OCI-LY1 (cell line): ENCODE measurements at regions not wholly inside any gene's neighbourhood (a gene's known extent, or its start where the extent isn't known, plus 50 kb on each side); places are given as distances from the start of the nearest gene placed in this dataset.
"Not testable (repeated sequence)": the region's sequence is repeated elsewhere in the genome, so short reads cannot be mapped to it uniquely, and the experiment has no call there.

ENCODE experiments used
- CTCF ChIP-seq: fragments of 200-600 bp; sonication (generic), shearing (Covaris generic); IDR thresholded peaks from 2 replicates; pipeline ENCODE4 v1.5.1; 2017; ENCODE audit warnings: mild to moderate bottlenecking, antibody characterized with exemption, low read length, moderate library complexity, mixed read lengths
- EZH2 ChIP-seq: fragments of 200-600 bp; sonication (generic), shearing (Covaris generic); IDR thresholded peaks from 2 replicates; pipeline ENCODE4 v1.8.0; 2017; ENCODE audit warnings: borderline replicate concordance, mixed run types, mild to moderate bottlenecking, antibody characterized with exemption, low read length, moderate library complexity, mixed read lengths

GRCh38 chr9:65473059-65473822 lies 188.2 kb upstream of the FOXD4L5 start:
- TF ChIP-seq CTCF, EZH2: not testable (repeated sequence)
